ENCODE measurements at regions not wholly inside any gene's neighbourhood (a gene's known extent, or its start where the extent isn't known, plus 50 kb on each side); places are given as distances from the start of the nearest gene placed in this dataset.

GRCh38 chr2:15773204-15773603, 167.1 kb upstream of the MYCN start (continued):
- no peak for TF ChIP-seq CBX2 (IDR thresholded peaks at IDR 0.05; ENCODE audit: borderline replicate concordance, low read depth)
- no peak for TF ChIP-seq ZFP36 (IDR thresholded peaks at IDR 0.05; ENCODE audit: borderline replicate concordance, partially characterized antibody)
- no peak for TF ChIP-seq FOXS1 (CRISPR knock-in tag; IDR thresholded peaks at IDR 0.05)
- TF ChIP-seq CEBPB (IDR thresholded peaks at IDR 0.05) = no peak
- no peak for TF ChIP-seq RCOR1 (IDR thresholded peaks at IDR 0.05; ENCODE audit: low read depth, low read length)

GRCh38 chr2:15773846-15774245, 166.5 kb upstream of the MYCN start:
- CTCF ChIA-PET = no interaction called here
- no peak overlapping the region for H3K4me2 ChIP-seq
- 37% methylated on average over 5 of the region's 5 CpGs for WGBS (ENCODE audit: missing lambda C conversion rate)
- no peak overlapping the region for H3K27ac ChIP-seq
- FAIRE-seq (no peak), ATAC-seq (no peak), DNase-seq (ENCODE audit: low read depth in 1 of 2, low spot score in 1 of 2) (no peak)
- no peaks in the 10 kb centered on the region for H3K9me3 ChIP-seq
- H3K4me3 ChIP-seq = no peak overlapping the region
- POLR2A ChIA-PET = no interaction called here
- H3K4me1 ChIP-seq = peaks cover 12% of the 10 kb centered on the region; the same call in 2 of the 3 replicates
- no peak for TF ChIP-seq SMC3 (IDR thresholded peaks at IDR 0.05)
- no peak for TF ChIP-seq HMGXB4 (CRISPR knock-in tag; IDR thresholded peaks at IDR 0.05; ENCODE audit: borderline replicate concordance)
- TF ChIP-seq ZNF302 (CRISPR knock-in tag; IDR thresholded peaks at IDR 0.05) = no peak
- TF ChIP-seq CBX2 (IDR thresholded peaks at IDR 0.05; ENCODE audit: borderline replicate concordance, low read depth) = no peak
- no peak for TF ChIP-seq RAD21 (conservative IDR thresholded peaks at IDR 0.05 in 1 of 2, IDR thresholded peaks at IDR 0.05 in 1 of 2)
- no peak for TF ChIP-seq MAX (IDR thresholded peaks at IDR 0.05)
- no peak for TF ChIP-seq EP300 (IDR thresholded peaks at IDR 0.05)
- TF ChIP-seq HOXA7 (CRISPR knock-in tag; IDR thresholded peaks at IDR 0.05) = no peak
- no peak for TF ChIP-seq HDAC2 (IDR thresholded peaks at IDR 0.05)
- TF ChIP-seq PBX3 (IDR thresholded peaks at IDR 0.05) = no peak
- TF ChIP-seq MAZ (IDR thresholded peaks at IDR 0.05; ENCODE audit: borderline replicate concordance, low read depth, low read length) = no peak
- no peak for TF ChIP-seq GATA3 (IDR thresholded peaks at IDR 0.05; ENCODE audit: borderline replicate concordance)
- TF ChIP-seq BHLHE40 (IDR thresholded peaks at IDR 0.05; ENCODE audit: low read depth, low read length) = no peak
- no peak for TF ChIP-seq CTCF (IDR thresholded peaks at IDR 0.05)
- TF ChIP-seq JUNB (IDR thresholded peaks at IDR 0.05) = no peak
- TF ChIP-seq EHMT2 (IDR thresholded peaks at IDR 0.05; ENCODE audit: low read depth) = no peak
- no peak for TF ChIP-seq KDM1A (IDR thresholded peaks at IDR 0.05; ENCODE audit: low read depth)
- TF ChIP-seq CBX8 (IDR thresholded peaks at IDR 0.05) = no peak

Data from A549 (cell line).